SU-DHL-6 (cell line): ENCODE measurements at regions not wholly inside any gene's neighbourhood (a gene's known extent, or its start where the extent isn't known, plus 50 kb on each side); places are given as distances from the start of the nearest gene placed in this dataset.

Experiments used
- H2AFZ ChIP-seq: fragments of 200-600 bp; sonication (generic); 2 replicates; pipeline ENCODE4 v1.6.1; 2014; ENCODE audit warnings: low read depth, mild to moderate bottlenecking, moderate library complexity, mixed read lengths, antibody characterized with exemption, low read length; ENCODE audit not compliant: severe bottlenecking
- H3F3A ChIP-seq: fragments of 200-600 bp; shearing (Covaris generic); 2 replicates; pipeline ENCODE4 v1.6.0; 2016; ENCODE audit warnings: antibody characterized with exemption, mild to moderate bottlenecking; ENCODE audit not compliant: insufficient read depth
- H3K27ac ChIP-seq: fragments of 200-600 bp; sonication (generic); 2 replicates; pipeline ENCODE4 v1.5.1; 2016; ENCODE audit warnings: low read depth, mild to moderate bottlenecking, low read length, moderate library complexity, mixed read lengths
- H3K27me3 ChIP-seq: fragments of 200-600 bp; sonication (generic), shearing (Covaris generic); 2 replicates; pipeline ENCODE4 v1.6.0; 2014; ENCODE audit warnings: mild to moderate bottlenecking, low read length
- H3K36me3 ChIP-seq: fragments of 200-600 bp; sonication (generic); 2 replicates; pipeline ENCODE4 v1.6.1; 2014; ENCODE audit warnings: mild to moderate bottlenecking, low read length, mixed read lengths
- H3K4me2 ChIP-seq: fragments of 300-600, 200-600 bp; shearing (Covaris generic), sonication (generic); 2 replicates; pipeline ENCODE4 v1.6.0; 2014; ENCODE audit warnings: low read length, low read depth, mild to moderate bottlenecking; ENCODE audit not compliant: poor library complexity, severe bottlenecking
- H3K4me3 ChIP-seq: fragments of 200-600 bp; sonication (generic); 2 replicates; pipeline ENCODE4 v1.5.1; 2014; ENCODE audit warnings: antibody characterized with exemption, low read length, mild to moderate bottlenecking, mixed read lengths; ENCODE audit not compliant: insufficient read depth, poor library complexity, severe bottlenecking
- H3K79me2 ChIP-seq: fragments of 200-600 bp; sonication (generic); 2 replicates; pipeline ENCODE4 v1.6.1; 2014; ENCODE audit warnings: mild to moderate bottlenecking, low read length, moderate library complexity; ENCODE audit not compliant: insufficient read depth
- H3K9ac ChIP-seq: fragments of 200-600 bp; sonication (generic); 2 replicates; pipeline ENCODE4 v1.7.0; 2014; ENCODE audit warnings: mild to moderate bottlenecking, low read length
- H3K9me2 ChIP-seq: fragments of 200-600 bp; sonication (generic); replicated peaks from 2 replicates; pipeline ENCODE4 v1.6.1; 2014; ENCODE audit warnings: low read length; ENCODE audit not compliant: insufficient read depth
- H3K9me3 ChIP-seq: fragments of 200-600 bp; sonication (generic); 2 replicates; pipeline ENCODE4 v1.6.1; 2014; ENCODE audit warnings: low read length, mixed read lengths; ENCODE audit not compliant: insufficient read depth
- H4K20me1 ChIP-seq: fragments of 200-600 bp; sonication (generic); 2 replicates; pipeline ENCODE4 v1.6.1; 2014; ENCODE audit warnings: low read depth, mild to moderate bottlenecking, antibody characterized with exemption, low read length, moderate library complexity, mixed read lengths
- EZH2phosphoT487 ChIP-seq: fragments of 200-600 bp; sonication (generic), shearing (Covaris generic); conservative IDR thresholded peaks from 2 replicates; pipeline ENCODE4 v1.6.1; 2018; ENCODE audit warnings: mild to moderate bottlenecking, antibody characterized with exemption, low read length, moderate library complexity, mixed read lengths
- TF ChIP-seq, protein P1 (sequence below): fragments of 200-600 bp; sonication (generic); IDR thresholded peaks from one replicate; pipeline ENCODE4 v1.5.1; 2017; ENCODE audit warnings: antibody characterized with exemption, mild to moderate bottlenecking, low read length, moderate library complexity; ENCODE audit not compliant: insufficient read depth, poor library complexity, severe bottlenecking

- Histone ChIP-seq H3K27ac (no peak overlapping the region), H3K4me2 (no peak overlapping the region), H3K79me2 (no peaks in the 10 kb centered on the region), H3K4me3 (no peak overlapping the region), H2AFZ (no peak overlapping the region), H3K9me3 (no peaks in the 10 kb centered on the region), H3K9me2 (no peaks in the 10 kb centered on the region), H3F3A (no peaks in the 10 kb centered on the region), H3K27me3 (no peaks in the 10 kb centered on the region), H3K9ac (no peak overlapping the region), H3K36me3 (no peaks in the 10 kb centered on the region), H4K20me1 (no peaks in the 10 kb centered on the region)
- no peak for TF ChIP-seq EZH2phosphoT487
- TF ChIP-seq, protein P1, sequence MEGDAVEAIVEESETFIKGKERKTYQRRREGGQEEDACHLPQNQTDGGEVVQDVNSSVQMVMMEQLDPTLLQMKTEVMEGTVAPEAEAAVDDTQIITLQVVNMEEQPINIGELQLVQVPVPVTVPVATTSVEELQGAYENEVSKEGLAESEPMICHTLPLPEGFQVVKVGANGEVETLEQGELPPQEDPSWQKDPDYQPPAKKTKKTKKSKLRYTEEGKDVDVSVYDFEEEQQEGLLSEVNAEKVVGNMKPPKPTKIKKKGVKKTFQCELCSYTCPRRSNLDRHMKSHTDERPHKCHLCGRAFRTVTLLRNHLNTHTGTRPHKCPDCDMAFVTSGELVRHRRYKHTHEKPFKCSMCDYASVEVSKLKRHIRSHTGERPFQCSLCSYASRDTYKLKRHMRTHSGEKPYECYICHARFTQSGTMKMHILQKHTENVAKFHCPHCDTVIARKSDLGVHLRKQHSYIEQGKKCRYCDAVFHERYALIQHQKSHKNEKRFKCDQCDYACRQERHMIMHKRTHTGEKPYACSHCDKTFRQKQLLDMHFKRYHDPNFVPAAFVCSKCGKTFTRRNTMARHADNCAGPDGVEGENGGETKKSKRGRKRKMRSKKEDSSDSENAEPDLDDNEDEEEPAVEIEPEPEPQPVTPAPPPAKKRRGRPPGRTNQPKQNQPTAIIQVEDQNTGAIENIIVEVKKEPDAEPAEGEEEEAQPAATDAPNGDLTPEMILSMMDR: no peak
Measured at GRCh38 chr9:108668938-108669335, 186.8 kb downstream of the ACTL7B start.

DNA sequence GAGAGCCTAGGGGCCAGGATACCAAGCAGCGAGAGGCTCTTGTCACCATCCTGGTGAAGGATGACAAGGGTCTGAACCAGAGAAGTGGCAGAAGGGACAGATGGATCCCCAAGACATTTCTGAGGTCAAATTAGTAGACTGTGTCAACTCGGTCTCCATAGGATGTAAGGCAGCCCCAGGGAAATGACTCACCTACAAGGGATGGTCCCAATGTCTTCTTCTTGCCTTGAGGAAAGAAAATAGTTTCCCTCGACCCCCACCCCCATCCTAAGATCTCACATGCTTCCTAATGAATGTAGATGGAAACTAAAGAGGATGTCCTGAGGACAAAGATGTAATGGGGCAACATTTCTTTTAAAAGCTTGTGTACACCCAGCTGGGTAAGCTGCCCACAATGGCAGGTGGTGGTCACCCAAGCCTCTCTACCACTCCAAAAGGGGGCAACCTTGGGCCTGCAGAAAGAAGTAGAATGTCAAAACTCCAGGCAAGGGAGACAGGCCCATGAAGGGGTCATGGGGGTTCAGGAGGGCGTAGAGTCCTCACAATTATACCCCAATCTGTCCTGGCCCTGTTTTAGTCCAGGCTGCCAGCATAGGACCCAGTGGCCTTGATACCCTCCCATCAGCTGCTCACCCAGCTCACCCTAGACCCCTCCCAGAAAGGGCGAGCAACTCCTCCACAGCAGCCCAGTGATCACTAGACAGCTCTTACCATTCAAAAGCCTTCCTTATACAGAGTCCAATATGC lies 187.4 kb downstream of the ACTL7B start:
- Histone ChIP-seq H3K27ac (no peak overlapping the region), H4K20me1 (no peaks in the 10 kb centered on the region), H3K9me2 (no peaks in the 10 kb centered on the region), H2AFZ (no peak overlapping the region), H3K79me2 (no peaks in the 10 kb centered on the region), H3K36me3 (no peaks in the 10 kb centered on the region), H3F3A (no peaks in the 10 kb centered on the region), H3K9ac (no peak overlapping the region), H3K4me2 (no peak overlapping the region), H3K27me3 (no peaks in the 10 kb centered on the region), H3K4me3 (no peak overlapping the region), H3K9me3 (no peaks in the 10 kb centered on the region)
- TF ChIP-seq, protein P1: no peak
- no peak for TF ChIP-seq EZH2phosphoT487

GRCh38 chr9:108666240-108666784 lies 189.5 kb downstream of the ACTL7B start:
- no peak for TF ChIP-seq EZH2phosphoT487
- TF ChIP-seq, protein P1: no peak
- Histone ChIP-seq H3K27me3 (no peaks in the 10 kb centered on the region), H3K9ac (no peak overlapping the region), H3K9me3 (no peaks in the 10 kb centered on the region), H3K79me2 (no peaks in the 10 kb centered on the region), H3K36me3 (no peaks in the 10 kb centered on the region), H4K20me1 (no peaks in the 10 kb centered on the region), H2AFZ (no peak overlapping the region), H3F3A (no peaks in the 10 kb centered on the region), H3K4me2 (no peak overlapping the region), H3K27ac (no peak overlapping the region), H3K9me2 (no peaks in the 10 kb centered on the region), H3K4me3 (no peak overlapping the region)
